ENCODE measurements at regions not wholly inside any gene's neighbourhood (a gene's known extent, or its start where the extent isn't known, plus 50 kb on each side); places are given as distances from the start of the nearest gene placed in this dataset.

GRCh38 chr11:15610881-15611280 is 496.2 kb downstream of the INSC start:
- TF ChIP-seq CTCF (IDR thresholded peaks at IDR 0.05; ENCODE audit: control extremely low read depth, extremely low read depth, low read depth, missing control alignments): no peak
- CTCF ChIA-PET: interaction anchor here (0.8 to 2.9 kb wide), 2 partner anchors 17 to 20 kb away, joined by 3 to 19 read pairs; no protein-coding TSS in a partner anchor
- POLR2A ChIA-PET: no interaction called here
- DNase-seq (ENCODE audit: extremely low spot score): no peak

- no peak for TF ChIP-seq CTCF (IDR thresholded peaks at IDR 0.05; ENCODE audit: control extremely low read depth, extremely low read depth, low read depth, missing control alignments)
- POLR2A ChIA-PET: no interaction called here
- no peak for DNase-seq (ENCODE audit: extremely low spot score)
- CTCF ChIA-PET: interaction anchor here (1.7 kb wide), 1 partner anchor 12 kb away, joined by 5 read pairs; no protein-coding TSS in a partner anchor
Observed at GRCh38 chr11:15613251-15613650, 498.5 kb downstream of the INSC start.

GRCh38 chr11:15613789-15614188 is 499.1 kb downstream of the INSC start:
- POLR2A ChIA-PET: no interaction called here
- no peak for DNase-seq (ENCODE audit: extremely low spot score)
- CTCF ChIA-PET: interaction anchor here (1.5 to 1.7 kb wide), 2 partner anchors 8 to 11 kb away, joined by 4 to 5 read pairs; no protein-coding TSS in a partner anchor
- TF ChIP-seq CTCF (IDR thresholded peaks at IDR 0.05; ENCODE audit: control extremely low read depth, extremely low read depth, low read depth, missing control alignments): no peak

- CTCF ChIA-PET: interaction anchor here (1.2 to 1.5 kb wide), 2 partner anchors 9 to 17 kb away, joined by 3 to 4 read pairs; no protein-coding TSS in a partner anchor
- TF ChIP-seq CTCF (IDR thresholded peaks at IDR 0.05; ENCODE audit: control extremely low read depth, extremely low read depth, low read depth, missing control alignments): no peak
- POLR2A ChIA-PET: no interaction called here
- DNase-seq (ENCODE audit: extremely low spot score): no peak
Observed at GRCh38 chr11:15615398-15616096, 500.8 kb downstream of the INSC start.

GRCh38 chr11:15616130-15617105 is 501.7 kb downstream of the INSC start:
- POLR2A ChIA-PET: no interaction called here
- CTCF ChIA-PET: interaction anchor here (1.2 kb wide), 1 partner anchor 16 kb away, joined by 3 read pairs; no protein-coding TSS in a partner anchor
- TF ChIP-seq CTCF (IDR thresholded peaks at IDR 0.05; ENCODE audit: control extremely low read depth, extremely low read depth, low read depth, missing control alignments): no peak
- no peak for DNase-seq (ENCODE audit: extremely low spot score)

GRCh38 chr11:15617126-15617525 is 502.4 kb downstream of the INSC start:
- no peak for TF ChIP-seq CTCF (IDR thresholded peaks at IDR 0.05; ENCODE audit: control extremely low read depth, extremely low read depth, low read depth, missing control alignments)
- ChIA-PET CTCF (interaction anchor here (0.8 kb wide), 1 partner anchor 32 kb away, joined by 3 read pairs; no protein-coding TSS in a partner anchor), POLR2A (no interaction called here)
- DNase-seq (ENCODE audit: extremely low spot score): no peak
